Tibial nerve (tissue), 4 donors: ENCODE measurements at regions not wholly inside any gene's neighbourhood (a gene's known extent, or its start where the extent isn't known, plus 50 kb on each side); places are given as distances from the start of the nearest gene placed in this dataset.

ENCODE experiments used
- DNase-seq, 2 donors: peaks; one replicate each; pipeline ENCODE4 v3.0.0-alpha.2; 2019; ENCODE audit warnings: low spot score in 2 of 2
- H3K27ac ChIP-seq, 4 donors: fragments of 200-600 bp; sonication (generic) in 3 of 4; one replicate each; pipeline ENCODE4 v1.5.1; 2017 to 2019; ENCODE audit warnings: mild to moderate bottlenecking in 1 of 4
- H3K27me3 ChIP-seq, 2 donors: fragments of 200-600 bp; sonication (generic) in 1 of 2; one replicate each; pipeline versions ENCODE4 v1.5.1 to v1.6.0; 2017 to 2019
- H3K36me3 ChIP-seq, 3 donors: fragments of 200-600 bp; sonication (generic); one replicate each; pipeline ENCODE4 v1.5.1; 2018 to 2019
- H3K4me1 ChIP-seq, 4 donors: fragments of 200-600 bp; sonication (generic) in 3 of 4; one replicate each; pipeline ENCODE4 v1.5.1; 2017 to 2019
- H3K4me3 ChIP-seq, 4 donors: fragments of 200-600 bp; sonication (generic) in 3 of 4; one replicate each; pipeline ENCODE4 v1.5.1; 2017 to 2019; ENCODE audit warnings: mild to moderate bottlenecking in 1 of 4, moderate library complexity in 1 of 4
- H3K9me3 ChIP-seq, 4 donors: fragments of 200-600 bp; sonication (generic) in 3 of 4; one replicate each; pipeline ENCODE4 v1.5.1; 2017 to 2019
- EP300 ChIP-seq, 2 donors: sonication (generic); formaldehyde crosslinking; IDR thresholded peaks; one replicate each; pipeline ENCODE4 v1.6.1; 2017; ENCODE audit warnings: antibody characterized with exemption in 2 of 2, mild to moderate bottlenecking in 1 of 2
- POLR2A ChIP-seq, 2 donors: fragments of 450-650 bp; IDR thresholded peaks; one replicate each; pipeline ENCODE4 v1.6.1; 2017; ENCODE audit warnings: antibody characterized with exemption in 2 of 2, mild to moderate bottlenecking in 2 of 2, moderate library complexity in 2 of 2
- WGBS, 2 donors: methylation state at CpG; one replicate each; pipeline ENCODE4 v1.1.5; 2018; 5-methylcytosine and 5-hydroxymethylcytosine counted together
- TF ChIP-seq, protein P1 (sequence below), 5 experiments: fragments of 200-600 bp in 3 of 5; fragments of 450-650 bp in 2 of 5; sonication (generic) in 3 of 5; IDR thresholded peaks; one replicate each; pipeline ENCODE4 v1.5.1; 2016 to 2019; ENCODE audit warnings: antibody characterized with exemption in 5 of 5, mild to moderate bottlenecking in 3 of 5, moderate library complexity in 2 of 5

DNA sequence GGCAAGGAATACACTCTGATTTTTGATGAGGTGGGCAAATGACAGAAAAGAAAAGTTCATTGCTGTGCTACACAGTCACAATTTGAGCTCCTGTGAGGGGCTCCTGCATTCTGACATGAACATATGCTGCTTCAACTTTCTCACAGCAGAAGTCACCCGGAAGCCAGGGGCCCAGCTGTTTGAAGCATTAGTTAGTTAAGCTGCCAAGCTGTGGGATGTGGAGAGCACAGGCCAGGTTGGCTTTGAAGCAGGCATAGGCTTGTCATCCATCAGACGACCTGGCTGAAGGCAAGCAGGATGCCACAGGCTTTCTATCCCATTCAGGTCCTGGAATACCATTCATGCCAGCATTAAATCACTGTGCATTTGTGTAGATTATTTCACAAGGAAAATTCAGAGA, 63.1 kb downstream of the MTNR1B start:
- WGBS, 2 donors: 41 to 59% methylated on average over 2 of the region's 2 CpGs
- no peaks in the 10 kb centered on the region for H3K27me3 ChIP-seq
- H3K4me1 ChIP-seq: no peaks in the 10 kb centered on the region
- H3K4me3 ChIP-seq: no peak overlapping the region
- H3K36me3 ChIP-seq: no peaks in the 10 kb centered on the region
- no peaks in the 10 kb centered on the region for H3K9me3 ChIP-seq
- TF ChIP-seq, protein P1, sequence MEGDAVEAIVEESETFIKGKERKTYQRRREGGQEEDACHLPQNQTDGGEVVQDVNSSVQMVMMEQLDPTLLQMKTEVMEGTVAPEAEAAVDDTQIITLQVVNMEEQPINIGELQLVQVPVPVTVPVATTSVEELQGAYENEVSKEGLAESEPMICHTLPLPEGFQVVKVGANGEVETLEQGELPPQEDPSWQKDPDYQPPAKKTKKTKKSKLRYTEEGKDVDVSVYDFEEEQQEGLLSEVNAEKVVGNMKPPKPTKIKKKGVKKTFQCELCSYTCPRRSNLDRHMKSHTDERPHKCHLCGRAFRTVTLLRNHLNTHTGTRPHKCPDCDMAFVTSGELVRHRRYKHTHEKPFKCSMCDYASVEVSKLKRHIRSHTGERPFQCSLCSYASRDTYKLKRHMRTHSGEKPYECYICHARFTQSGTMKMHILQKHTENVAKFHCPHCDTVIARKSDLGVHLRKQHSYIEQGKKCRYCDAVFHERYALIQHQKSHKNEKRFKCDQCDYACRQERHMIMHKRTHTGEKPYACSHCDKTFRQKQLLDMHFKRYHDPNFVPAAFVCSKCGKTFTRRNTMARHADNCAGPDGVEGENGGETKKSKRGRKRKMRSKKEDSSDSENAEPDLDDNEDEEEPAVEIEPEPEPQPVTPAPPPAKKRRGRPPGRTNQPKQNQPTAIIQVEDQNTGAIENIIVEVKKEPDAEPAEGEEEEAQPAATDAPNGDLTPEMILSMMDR (IDR thresholded peaks at IDR 0.05): no peak
- TF ChIP-seq POLR2A (IDR thresholded peaks at IDR 0.05) (no peak), EP300 (IDR thresholded peaks at IDR 0.05) (no peak)
- H3K27ac ChIP-seq: no peak overlapping the region
- DNase-seq: no peak

DNA sequence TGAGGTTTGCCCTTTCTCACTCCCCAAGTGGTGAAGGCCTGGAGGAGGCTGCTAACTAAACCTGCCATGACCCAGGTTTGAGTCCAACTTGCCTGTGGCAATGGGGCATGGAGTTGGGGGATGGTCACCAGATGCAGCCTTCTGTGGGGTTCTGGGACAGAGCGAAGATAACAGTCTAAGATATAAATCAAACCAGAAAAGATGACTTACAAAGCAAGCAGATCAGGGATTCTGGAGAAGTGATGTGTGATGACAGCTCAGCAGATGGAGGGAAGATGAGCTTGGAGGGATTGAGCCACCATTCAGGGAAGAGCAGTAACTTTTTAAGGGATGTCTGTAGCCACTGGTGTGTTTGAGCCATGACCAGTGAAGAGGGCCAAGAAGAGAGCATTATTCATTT, 63.6 kb downstream of the MTNR1B start:
- 88 to 94% methylated on average over 1 of the region's 1 CpG for WGBS, 2 donors
- H3K27ac ChIP-seq: no peak overlapping the region
- DNase-seq: no peak
- H3K27me3 ChIP-seq: no peaks in the 10 kb centered on the region
- H3K36me3 ChIP-seq: no peaks in the 10 kb centered on the region
- no peak overlapping the region for H3K4me3 ChIP-seq
- TF ChIP-seq EP300 (IDR thresholded peaks at IDR 0.05): no peak
- TF ChIP-seq POLR2A (IDR thresholded peaks at IDR 0.05): no peak
- TF ChIP-seq, protein P1 (IDR thresholded peaks at IDR 0.05): no peak
- H3K4me1 ChIP-seq: no peaks in the 10 kb centered on the region
- H3K9me3 ChIP-seq: no peaks in the 10 kb centered on the region

DNA sequence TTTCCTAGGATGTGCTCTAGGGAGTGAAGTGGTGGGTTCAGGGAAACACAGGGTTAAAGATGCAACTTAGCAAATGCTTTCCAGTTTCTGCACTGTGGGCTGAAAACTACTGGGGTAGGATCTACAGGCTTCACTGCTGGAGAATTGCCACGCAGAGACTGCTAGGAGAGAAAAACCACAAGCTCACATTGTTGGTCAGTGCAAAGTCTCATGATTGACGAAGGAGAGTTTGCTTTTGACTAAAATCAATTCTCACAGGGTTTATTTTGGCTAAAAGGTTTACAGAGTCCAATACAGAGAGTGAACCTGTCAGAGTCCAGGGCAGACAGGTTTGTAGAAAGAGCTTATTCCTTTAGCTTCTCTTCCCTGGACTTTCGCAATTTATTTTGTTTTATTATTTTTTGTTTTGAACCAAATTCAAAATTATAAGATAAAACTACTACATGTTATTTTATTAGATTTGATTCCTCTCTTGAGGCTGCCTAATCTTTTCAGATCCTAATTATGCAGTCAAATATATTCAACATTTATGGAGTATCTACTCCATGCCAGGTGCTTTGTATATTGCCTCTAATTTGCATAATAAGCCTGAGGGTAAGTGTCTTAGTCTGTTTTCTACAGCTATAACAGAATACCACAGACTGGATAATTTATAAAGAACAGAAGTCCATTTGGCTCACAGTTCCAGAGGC, 64.7 kb downstream of the MTNR1B start:
- TF ChIP-seq EP300 (IDR thresholded peaks at IDR 0.05) (no peak), POLR2A (IDR thresholded peaks at IDR 0.05) (no peak)
- TF ChIP-seq, protein P1 (IDR thresholded peaks at IDR 0.05): no peak
- H3K36me3 ChIP-seq: no peaks in the 10 kb centered on the region
- no peak for DNase-seq
- no peaks in the 10 kb centered on the region for H3K9me3 ChIP-seq
- H3K4me1 ChIP-seq: no peaks in the 10 kb centered on the region
- no peak overlapping the region for H3K27ac ChIP-seq
- H3K27me3 ChIP-seq: no peaks in the 10 kb centered on the region
- H3K4me3 ChIP-seq: no peak overlapping the region
- 45 to 46% methylated on average over 3 of the region's 3 CpGs for WGBS, 2 donors

DNA sequence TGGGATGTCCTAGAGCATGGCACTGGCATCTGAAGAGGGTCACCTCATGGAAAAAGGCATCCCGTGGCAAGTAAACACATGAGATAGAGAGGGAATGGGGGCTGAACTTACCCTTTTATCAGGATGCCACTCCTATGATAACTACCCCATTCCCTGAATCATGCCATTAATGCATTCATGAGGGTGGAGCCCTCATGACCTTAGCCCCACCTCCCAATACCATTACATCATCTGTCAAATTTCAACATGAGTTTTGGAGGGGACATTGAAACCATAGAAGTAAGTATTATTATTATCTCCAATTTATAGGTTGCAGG, 65.2 kb downstream of the MTNR1B start:
- DNase-seq: no peak
- Histone ChIP-seq H3K36me3 (no peaks in the 10 kb centered on the region), H3K4me1 (no peaks in the 10 kb centered on the region), H3K27me3 (no peaks in the 10 kb centered on the region), H3K9me3 (no peaks in the 10 kb centered on the region), H3K4me3 (no peak overlapping the region), H3K27ac (no peak overlapping the region)
- 91% methylated on average over 1 of the region's 1 CpG for WGBS, 2 donors
- TF ChIP-seq, protein P1 (IDR thresholded peaks at IDR 0.05): no peak
- no peak for TF ChIP-seq EP300 (IDR thresholded peaks at IDR 0.05)
- no peak for TF ChIP-seq POLR2A (IDR thresholded peaks at IDR 0.05)

DNA sequence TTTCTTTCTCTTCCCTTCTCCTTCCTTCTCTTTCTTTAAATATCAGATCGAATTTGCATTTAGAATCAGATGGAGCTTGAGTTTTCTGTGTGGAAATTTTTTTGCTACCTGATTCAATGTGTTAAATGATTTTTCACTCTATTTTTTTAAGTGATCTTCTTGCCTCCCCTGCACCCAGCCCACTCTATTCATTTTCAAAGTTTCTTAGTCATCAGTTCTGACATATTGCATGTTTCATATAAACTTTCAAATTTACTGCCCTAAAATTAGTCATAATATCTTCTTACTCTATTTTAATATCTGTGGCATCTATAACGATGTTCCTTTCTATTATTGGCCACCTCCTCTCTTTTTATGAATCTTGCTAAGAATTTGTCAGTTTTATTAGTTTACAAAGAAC, 69.1 kb downstream of the MTNR1B start:
- Histone ChIP-seq H3K4me1 (no peaks in the 10 kb centered on the region), H3K27ac (no peak overlapping the region), H3K9me3 (peaks cover 0 to 20% (median 0%) of the 10 kb centered on the region in 4 donors), H3K36me3 (no peaks in the 10 kb centered on the region), H3K4me3 (no peak overlapping the region), H3K27me3 (no peaks in the 10 kb centered on the region)
- no peak for DNase-seq
- 77 to 78% methylated on average over 2 of the region's 2 CpGs for WGBS, 2 donors
- TF ChIP-seq, protein P1 (IDR thresholded peaks at IDR 0.05): no peak
- no peak for TF ChIP-seq POLR2A (IDR thresholded peaks at IDR 0.05)
- TF ChIP-seq EP300 (IDR thresholded peaks at IDR 0.05): no peak
